Sigmoid colon (tissue), 6 donors: ENCODE measurements at regions not wholly inside any gene's neighbourhood (a gene's known extent, or its start where the extent isn't known, plus 50 kb on each side); places are given as distances from the start of the nearest gene placed in this dataset.

Experiments
- DNase-seq: peaks from one replicate; pipeline ENCODE4 v3.0.0-alpha.2; 2019
- H3K27ac ChIP-seq, 4 donors: fragments of 200-600 bp; sonication (generic); one replicate each; pipeline ENCODE4 v1.5.1; 2016 to 2019; ENCODE audit warnings: mild to moderate bottlenecking in 1 of 4
- H3K27me3 ChIP-seq, 3 donors: fragments of 200-600 bp; sonication (generic); one replicate each; pipeline ENCODE4 v1.5.1; 2019; ENCODE audit warnings: mild to moderate bottlenecking in 1 of 3
- H3K36me3 ChIP-seq, 4 donors: fragments of 200-600 bp; sonication (generic); one replicate each; pipeline ENCODE4 v1.5.1; 2016 to 2019
- H3K4me1 ChIP-seq, 4 donors: fragments of 200-600 bp; sonication (generic); one replicate each; pipeline ENCODE4 v1.5.1; 2017 to 2019
- H3K4me3 ChIP-seq, 4 donors: fragments of 200-600 bp; sonication (generic); one replicate each; pipeline ENCODE4 v1.5.1; 2017 to 2019; ENCODE audit warnings: mild to moderate bottlenecking in 2 of 4, moderate library complexity in 1 of 4
- H3K9me3 ChIP-seq, 4 donors: fragments of 200-600 bp in 3 of 4; sonication (generic) in 3 of 4; one replicate each; pipeline versions ENCODE4 v1.5.1 to v1.6.1; 2013 to 2019
- CTCF ChIP-seq, 4 experiments: fragments of 450-650 bp in 3 of 4; fragments of 200-600 bp in 1 of 4; IDR thresholded peaks; one replicate each; pipeline ENCODE4 v1.5.1; 2016 to 2019; ENCODE audit warnings: antibody characterized with exemption in 4 of 4, mild to moderate bottlenecking in 3 of 4, moderate library complexity in 2 of 4
- EP300 ChIP-seq, 4 donors: sonication (generic); formaldehyde crosslinking; IDR thresholded peaks; one replicate each; pipeline ENCODE4 v1.6.1; 2017; ENCODE audit warnings: antibody characterized with exemption in 4 of 4
- POLR2A ChIP-seq, 2 donors: fragments of 450-650 bp; IDR thresholded peaks; one replicate each; pipeline ENCODE4 v1.6.1; 2016; ENCODE audit warnings: antibody characterized with exemption in 2 of 2, mild to moderate bottlenecking in 2 of 2, moderate library complexity in 2 of 2
- POLR2AphosphoS5 ChIP-seq, 4 donors: sonication (generic); formaldehyde crosslinking; IDR thresholded peaks; one replicate each; pipeline ENCODE4 v1.6.1; 2017; ENCODE audit warnings: antibody characterized with exemption in 4 of 4
- WGBS, 2 donors: extraction: QIAGEN DNeasy Blood & Tissue Kit; methylation state at CpG; one replicate each; pipeline ENCODE4 v1.1.7; 2013; 5-methylcytosine and 5-hydroxymethylcytosine counted together
- intact Hi-C: fragments of 100-400 bp; cut with DNase I; formaldehyde crosslinking; loops from one replicate; pipeline ENCODE4 v1.15.1; 2023
- donor health status: healthy with polysubstance abuse.
- donor health status: healthy.

- no peaks in the 10 kb centered on the region for H3K36me3 ChIP-seq
- intact Hi-C loops: no loop called here
- no peak for DNase-seq
- no peaks in the 10 kb centered on the region for H3K27me3 ChIP-seq
- 78 to 86% methylated on average over 7 of the region's 7 CpGs for WGBS, 2 donors
- H3K4me1 ChIP-seq: no peaks in the 10 kb centered on the region
- H3K9me3 ChIP-seq: no peaks in the 10 kb centered on the region
- no peak overlapping the region for H3K4me3 ChIP-seq
- TF ChIP-seq CTCF (IDR thresholded peaks at IDR 0.05): no peak
- TF ChIP-seq EP300 (IDR thresholded peaks at IDR 0.05): no peak
- no peak for TF ChIP-seq POLR2AphosphoS5 (IDR thresholded peaks at IDR 0.05)
- no peak for TF ChIP-seq POLR2A (IDR thresholded peaks at IDR 0.05)
- H3K27ac ChIP-seq: no peak overlapping the region
These were observed 116.5 kb upstream of the MAP3K7 start for GRCh38 chr6:90703336-90703735.

GRCh38 chr6:90701926-90702325 is 115.1 kb upstream of the MAP3K7 start:
- DNase-seq: no peak
- no peaks in the 10 kb centered on the region for H3K9me3 ChIP-seq
- H3K36me3 ChIP-seq: no peaks in the 10 kb centered on the region
- intact Hi-C loops: no loop called here
- TF ChIP-seq EP300 (IDR thresholded peaks at IDR 0.05) (no peak), POLR2A (IDR thresholded peaks at IDR 0.05) (no peak), CTCF (IDR thresholded peaks at IDR 0.05) (no peak), POLR2AphosphoS5 (IDR thresholded peaks at IDR 0.05) (no peak)
- no peaks in the 10 kb centered on the region for H3K27me3 ChIP-seq
- 50 to 76% methylated on average over 1 of the region's 1 CpG for WGBS, 2 donors
- H3K4me1 ChIP-seq: no peaks in the 10 kb centered on the region
- no peak overlapping the region for H3K4me3 ChIP-seq
- H3K27ac ChIP-seq: no peak overlapping the region

- Histone ChIP-seq H3K9me3 (no peaks in the 10 kb centered on the region), H3K36me3 (no peaks in the 10 kb centered on the region), H3K4me3 (no peak overlapping the region), H3K27me3 (no peaks in the 10 kb centered on the region), H3K4me1 (no peaks in the 10 kb centered on the region), H3K27ac (no peak overlapping the region)
- 36 to 44% methylated on average over 7 of the region's 7 CpGs for WGBS, 2 donors
- no peak for DNase-seq
- intact Hi-C loops: no loop called here
- no peak for TF ChIP-seq POLR2A (IDR thresholded peaks at IDR 0.05)
- no peak for TF ChIP-seq CTCF (IDR thresholded peaks at IDR 0.05)
- no peak for TF ChIP-seq POLR2AphosphoS5 (IDR thresholded peaks at IDR 0.05)
- no peak for TF ChIP-seq EP300 (IDR thresholded peaks at IDR 0.05)
These were observed 114.4 kb upstream of the MAP3K7 start for GRCh38 chr6:90701146-90701781.

GRCh38 chr6:90695316-90695715 is 108.4 kb upstream of the MAP3K7 start:
- 80 to 90% methylated on average over 3 of the region's 3 CpGs for WGBS, 2 donors
- H3K4me1 ChIP-seq: no peaks in the 10 kb centered on the region
- H3K4me3 ChIP-seq: no peak overlapping the region
- no peaks in the 10 kb centered on the region for H3K36me3 ChIP-seq
- peaks cover 0 to 4% (median 1%) of the 10 kb centered on the region in 4 donors for H3K9me3 ChIP-seq
- no peak for DNase-seq
- TF ChIP-seq POLR2AphosphoS5 (IDR thresholded peaks at IDR 0.05) (no peak), EP300 (IDR thresholded peaks at IDR 0.05) (no peak), CTCF (IDR thresholded peaks at IDR 0.05) (no peak), POLR2A (IDR thresholded peaks at IDR 0.05) (no peak)
- intact Hi-C loops: no loop called here
- H3K27me3 ChIP-seq: no peaks in the 10 kb centered on the region
- H3K27ac ChIP-seq: no peak overlapping the region

- TF ChIP-seq POLR2AphosphoS5 (IDR thresholded peaks at IDR 0.05): no peak
- TF ChIP-seq POLR2A (IDR thresholded peaks at IDR 0.05): no peak
- TF ChIP-seq CTCF (IDR thresholded peaks at IDR 0.05): no peak
- TF ChIP-seq EP300 (IDR thresholded peaks at IDR 0.05): no peak
- no peaks in the 10 kb centered on the region for H3K36me3 ChIP-seq
These were observed 107.9 kb upstream of the MAP3K7 start for GRCh38 chr6:90694802-90695201.

More at GRCh38 chr6:90694802-90695201, 107.9 kb upstream of the MAP3K7 start:
- H3K4me1 ChIP-seq: no peaks in the 10 kb centered on the region
- intact Hi-C loops: no loop called here
- WGBS, 2 donors: 52 to 73% methylated on average over 2 of the region's 2 CpGs
- DNase-seq: no peak
- H3K9me3 ChIP-seq: peaks cover 0 to 4% (median 1%) of the 10 kb centered on the region in 4 donors
- no peaks in the 10 kb centered on the region for H3K27me3 ChIP-seq
- no peak overlapping the region for H3K4me3 ChIP-seq
- no peak overlapping the region for H3K27ac ChIP-seq
